Bronchial epithelial cell (primary cell): ENCODE measurements at regions not wholly inside any gene's neighbourhood (a gene's known extent, or its start where the extent isn't known, plus 50 kb on each side); places are given as distances from the start of the nearest gene placed in this dataset.
A peak's percentile ranks its signal among the peaks of the same experiment; 100 is the strongest.

ENCODE experiments used
- DNase-seq: peaks from one replicate; pipeline ENCODE4 v3.0.0-alpha.2; 2010; ENCODE audit warnings: low read depth
- FAIRE-seq: peaks from 2 replicates; lab custom pipeline; 2011; peaks lifted over from hg19 to GRCh38; lab: Jason Lieb, UNC
- H3K27me3 ChIP-seq: 2 replicates; pipeline ENCODE4 v1.5.1; 2011; ENCODE audit warnings: low read length; ENCODE audit not compliant: control insufficient read depth, insufficient read depth
- H3K36me3 ChIP-seq: 2 replicates; pipeline ENCODE4 v1.5.1; 2011; ENCODE audit warnings: low read length; ENCODE audit not compliant: control insufficient read depth, insufficient read depth
- H3K4me3 ChIP-seq: 2 replicates; pipeline ENCODE4 v1.5.1; 2011; ENCODE audit warnings: mild to moderate bottlenecking, low read depth, low read length, control low read depth
- CTCF ChIP-seq: IDR thresholded peaks from 2 replicates; pipeline ENCODE4 v1.5.1; 2011; ENCODE audit warnings: mild to moderate bottlenecking, moderate library complexity, low read length, control low read depth, inconsistent platforms; ENCODE audit not compliant: insufficient read depth, severe bottlenecking

- no peaks in the 10 kb centered on the region for H3K36me3 ChIP-seq
- no peak for TF ChIP-seq CTCF
- DNase-seq (no peak), FAIRE-seq (no peak)
- peaks cover 4% of the 10 kb centered on the region for H3K27me3 ChIP-seq
- H3K4me3 ChIP-seq: no peak overlapping the region
Observed at GRCh38 chr21:38702196-38702595, 103.5 kb upstream of the ETS2 start.

- DNase-seq (no peak), FAIRE-seq (no peak)
- no peak for TF ChIP-seq CTCF
- H3K27me3 ChIP-seq: peaks cover 2% of the 10 kb centered on the region
- no peak overlapping the region for H3K4me3 ChIP-seq
- no peaks in the 10 kb centered on the region for H3K36me3 ChIP-seq
Observed at GRCh38 chr21:38709876-38710275, 95.9 kb upstream of the ETS2 start.

- DNase-seq: peak; percentile 69
Observed at GRCh38 chr21:38712071-38712470, 93.7 kb upstream of the ETS2 start.

GRCh38 chr21:38712664-38713063 lies 93.1 kb upstream of the ETS2 start:
- H3K36me3 ChIP-seq: no peaks in the 10 kb centered on the region
- no peak for FAIRE-seq
- no peak overlapping the region for H3K4me3 ChIP-seq
- no peak for TF ChIP-seq CTCF
- DNase-seq: no peak
- H3K27me3 ChIP-seq: no peaks in the 10 kb centered on the region

More at GRCh38 chr21:38712071-38712470, 93.7 kb upstream of the ETS2 start:
- no peak overlapping the region for H3K4me3 ChIP-seq
- H3K36me3 ChIP-seq: no peaks in the 10 kb centered on the region
- H3K27me3 ChIP-seq: no peaks in the 10 kb centered on the region
- TF ChIP-seq CTCF: peak; percentile 81
- peak; percentile 64 for FAIRE-seq

GRCh38 chr21:38714039-38714817 lies 91.5 kb upstream of the ETS2 start:
- DNase-seq: no peak
- Histone ChIP-seq H3K36me3 (no peaks in the 10 kb centered on the region), H3K27me3 (no peaks in the 10 kb centered on the region), H3K4me3 (no peak overlapping the region)
- no peak for TF ChIP-seq CTCF
- FAIRE-seq: no peak
